HL-60 (cell line): ENCODE measurements at regions not wholly inside any gene's neighbourhood (a gene's known extent, or its start where the extent isn't known, plus 50 kb on each side); places are given as distances from the start of the nearest gene placed in this dataset.

Experiments used
- DNase-seq, 2 experiments: peaks; one replicate each; pipeline ENCODE4 v3.0.0-alpha.2; 2010 to 2020; ENCODE audit warnings: low read depth in 1 of 2, low spot score in 1 of 2
- H3K27ac ChIP-seq: fragments of 250-450 bp; sonication (Bioruptor Pico); replicated peaks from 2 replicates; pipeline ENCODE4 v1.5.1; 2020; ENCODE audit warnings: mild to moderate bottlenecking, moderate library complexity
- H3K27me3 ChIP-seq: fragments of 250-450 bp; sonication (Bioruptor Pico); 2 replicates; pipeline ENCODE4 v1.5.1; 2021; ENCODE audit warnings: mild to moderate bottlenecking, moderate library complexity; ENCODE audit not compliant: insufficient read depth, poor library complexity, severe bottlenecking
- H3K4me3 ChIP-seq: replicated peaks from 2 replicates; pipeline ENCODE4 v1.5.1; 2011; ENCODE audit warnings: mild to moderate bottlenecking, control low read depth, low read length; ENCODE audit not compliant: insufficient read depth
- CTCF ChIP-seq: IDR thresholded peaks from one replicate; pipeline ENCODE4 v1.5.1; 2011; ENCODE audit warnings: low read length, control low read depth, inconsistent platforms; ENCODE audit not compliant: insufficient read depth
- GABPA ChIP-seq: IDR thresholded peaks from 2 replicates; pipeline ENCODE4 v1.6.1; 2012; ENCODE audit warnings: low read depth
- POLR2AphosphoS5 ChIP-seq: IDR thresholded peaks from 2 replicates; pipeline ENCODE4 v1.6.1; 2012; ENCODE audit warnings: low read depth
- REST ChIP-seq: IDR thresholded peaks from 2 replicates; pipeline ENCODE4 v1.6.1; 2012; ENCODE audit warnings: low read depth; ENCODE audit not compliant: insufficient replicate concordance
- SPI1 ChIP-seq: IDR thresholded peaks from 2 replicates; pipeline ENCODE4 v1.6.1; 2012; ENCODE audit warnings: low read depth, mild to moderate bottlenecking, borderline replicate concordance

DNA sequence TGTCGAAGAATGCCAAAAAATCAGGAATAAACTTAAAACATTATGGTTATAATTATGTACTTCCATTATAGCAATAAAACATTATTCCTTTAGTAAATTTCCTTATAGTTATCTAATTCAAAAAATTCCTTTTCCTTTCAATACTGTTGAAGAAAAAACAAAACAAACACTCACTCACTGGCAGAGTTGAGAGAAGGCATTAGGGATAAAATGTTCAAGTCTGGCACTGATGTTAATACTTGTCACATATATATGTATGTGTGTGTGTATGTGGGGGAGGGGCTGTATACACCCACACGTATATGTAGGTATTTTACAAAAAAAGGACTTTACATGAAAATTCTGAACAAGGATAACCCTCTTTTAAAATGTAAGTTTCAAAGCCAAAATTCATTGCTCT is 150.2 kb upstream of the MEOX2 start:
- no peak overlapping the region for H3K4me3 ChIP-seq
- no peaks in the 10 kb centered on the region for H3K27me3 ChIP-seq
- no peak for TF ChIP-seq POLR2AphosphoS5
- TF ChIP-seq REST, result no peak
- no peak for TF ChIP-seq SPI1
- TF ChIP-seq GABPA, result no peak
- no peak for TF ChIP-seq CTCF
- no peak for DNase-seq
- H3K27ac ChIP-seq, result no peak overlapping the region

DNA sequence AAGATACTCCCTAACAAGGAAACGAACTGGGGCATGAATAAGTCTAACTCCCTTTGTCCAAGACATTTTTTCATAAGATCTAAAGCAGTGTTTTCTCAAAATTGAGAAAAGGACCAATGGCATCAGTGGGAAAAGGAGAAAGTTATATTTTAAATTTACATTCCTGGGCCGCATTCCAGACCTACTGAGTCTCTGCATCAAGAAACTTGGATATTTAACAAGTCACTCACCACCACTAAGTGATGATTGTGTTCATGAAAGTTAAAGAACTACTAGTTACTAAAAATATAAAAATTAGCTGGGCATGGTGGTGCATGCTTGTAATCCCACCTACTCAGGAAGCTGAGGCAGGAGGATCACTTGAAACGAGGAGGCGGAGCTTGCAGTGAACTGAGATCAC is 149.6 kb upstream of the MEOX2 start:
- H3K27ac ChIP-seq, result no peak overlapping the region
- no peak for TF ChIP-seq GABPA
- TF ChIP-seq CTCF, result no peak
- no peak for TF ChIP-seq POLR2AphosphoS5
- no peak for TF ChIP-seq SPI1
- TF ChIP-seq REST, result no peak
- no peaks in the 10 kb centered on the region for H3K27me3 ChIP-seq
- no peak for DNase-seq
- H3K4me3 ChIP-seq, result no peak overlapping the region

DNA sequence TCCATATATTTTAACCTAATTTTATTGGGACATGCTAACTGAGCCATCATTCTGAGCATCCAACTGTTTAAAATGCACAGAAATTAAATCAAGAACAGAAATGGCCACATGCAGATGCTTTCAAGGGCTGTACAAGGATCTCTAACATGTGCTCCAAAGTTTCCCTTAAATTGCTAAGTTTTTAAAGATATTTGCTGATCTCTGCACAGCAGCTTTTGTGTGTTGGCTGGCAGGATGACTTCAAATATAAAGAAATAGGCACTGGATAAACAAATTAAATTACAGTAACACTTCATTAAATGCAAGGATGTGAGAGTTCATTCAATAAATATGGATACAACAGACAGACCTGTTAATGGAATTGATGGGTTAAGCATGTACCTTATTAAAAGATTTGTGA is 148.0 kb upstream of the MEOX2 start:
- no peaks in the 10 kb centered on the region for H3K27me3 ChIP-seq
- H3K27ac ChIP-seq, result no peak overlapping the region
- H3K4me3 ChIP-seq, result no peak overlapping the region
- no peak for TF ChIP-seq SPI1
- TF ChIP-seq CTCF, result no peak
- no peak for TF ChIP-seq POLR2AphosphoS5
- no peak for DNase-seq

GRCh38 chr7:15832996-15833395 is 146.5 kb upstream of the MEOX2 start:
- DNase-seq, result no peak
- Histone ChIP-seq H3K27ac (no peak overlapping the region), H3K27me3 (no peaks in the 10 kb centered on the region), H3K4me3 (no peak overlapping the region)
- TF ChIP-seq REST (no peak), POLR2AphosphoS5 (no peak), CTCF (no peak), GABPA (no peak), SPI1 (no peak)
